Esophagus squamous epithelium (tissue), 4 donors: ENCODE measurements at regions not wholly inside any gene's neighbourhood (a gene's known extent, or its start where the extent isn't known, plus 50 kb on each side); places are given as distances from the start of the nearest gene placed in this dataset.

ENCODE experiments used
- CTCF ChIP-seq, 6 experiments: fragments of 450-650 bp in 4 of 6; fragments of 200-600 bp in 2 of 6; sonication (generic) in 2 of 6; IDR thresholded peaks; one replicate each; pipeline ENCODE4 v1.5.1; 2016 to 2019; ENCODE audit warnings: antibody characterized with exemption in 6 of 6, mild to moderate bottlenecking in 4 of 6, moderate library complexity in 4 of 6
- POLR2A ChIP-seq, 4 donors: fragments of 450-650 bp; IDR thresholded peaks; one replicate each; pipeline ENCODE4 v1.6.1; 2017; ENCODE audit warnings: antibody characterized with exemption in 4 of 4, mild to moderate bottlenecking in 4 of 4, moderate library complexity in 3 of 4

DNA sequence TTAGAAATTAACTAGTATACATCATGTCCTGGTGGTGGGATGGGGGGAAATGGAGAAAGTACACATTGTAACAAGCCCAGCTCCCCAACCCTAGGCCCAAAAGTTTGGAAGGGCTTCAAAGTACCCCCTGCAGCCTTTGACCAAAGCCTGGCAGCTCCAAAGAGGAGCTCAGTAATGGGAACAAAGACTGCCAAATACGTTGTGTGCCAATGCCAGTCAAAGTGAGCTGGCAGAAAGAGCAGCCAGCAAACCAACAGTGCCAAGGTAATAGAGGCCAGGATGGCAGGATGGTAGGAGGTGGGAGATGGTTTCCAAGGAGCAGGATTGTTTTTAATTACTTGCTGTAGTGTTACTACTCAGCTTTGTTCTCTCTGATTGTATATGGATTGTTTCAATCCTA, 248.3 kb downstream of the COX7C start:
- no peak for TF ChIP-seq CTCF (IDR thresholded peaks at IDR 0.05)
- no peak for TF ChIP-seq POLR2A (IDR thresholded peaks at IDR 0.05)
